HG02885 (cell line): ENCODE measurements at regions not wholly inside any gene's neighbourhood (a gene's known extent, or its start where the extent isn't known, plus 50 kb on each side); places are given as distances from the start of the nearest gene placed in this dataset.

ENCODE experiments used
- ATAC-seq: cut with Tn5 transposase; IDR thresholded peaks from one replicate; pipeline ENCODE4 v1.9.1; 2021; ENCODE audit warnings: mild to moderate bottlenecking; ENCODE audit not compliant: unreplicated experiment, poor library complexity

- no peak for ATAC-seq
These were observed 272.5 kb downstream of the CETN3 start for GRCh38 chr5:90136952-90137528.

GRCh38 chr5:90135779-90136378 is 273.7 kb downstream of the CETN3 start:
- ATAC-seq: no peak

GRCh38 chr5:90134892-90135291 is 274.7 kb downstream of the CETN3 start:
- ATAC-seq: no peak

GRCh38 chr5:90134381-90134780 is 275.2 kb downstream of the CETN3 start:
- no peak for ATAC-seq

GRCh38 chr5:90133941-90134340 is 275.6 kb downstream of the CETN3 start:
- ATAC-seq: no peak

- peak; percentile 76 for ATAC-seq
These were observed 278.0 kb downstream of the CETN3 start for GRCh38 chr5:90131383-90132133.

- no peak for ATAC-seq
These were observed 281.0 kb downstream of the CETN3 start for GRCh38 chr5:90128551-90128950.

GRCh38 chr5:90119531-90119971 is 290.0 kb downstream of the CETN3 start:
- no peak for ATAC-seq

- ATAC-seq: no peak
These were observed 292.6 kb downstream of the CETN3 start for GRCh38 chr5:90117005-90117404.

GRCh38 chr5:90113108-90113507 is 296.4 kb downstream of the CETN3 start:
- no peak for ATAC-seq

GRCh38 chr5:90112033-90112692 is 297.4 kb downstream of the CETN3 start:
- ATAC-seq: no peak

- no peak for ATAC-seq
These were observed 298.1 kb downstream of the CETN3 start for GRCh38 chr5:90111364-90112032.

GRCh38 chr5:90109285-90109684 is 300.3 kb downstream of the CETN3 start:
- ATAC-seq: no peak

- ATAC-seq: no peak
These were observed 310.5 kb downstream of the CETN3 start for GRCh38 chr5:90099099-90099498.

GRCh38 chr5:90097082-90097477 is 312.5 kb downstream of the CETN3 start:
- ATAC-seq: no peak

GRCh38 chr5:90096415-90097081 is 313.0 kb downstream of the CETN3 start:
- no peak for ATAC-seq

GRCh38 chr5:90095292-90096060 is 314.1 kb downstream of the CETN3 start:
- no peak for ATAC-seq

- no peak for ATAC-seq
These were observed 315.6 kb downstream of the CETN3 start for GRCh38 chr5:90093751-90094485.

GRCh38 chr5:90092734-90093133 is 316.8 kb downstream of the CETN3 start:
- ATAC-seq: no peak
